ENCODE measurements at regions not wholly inside any gene's neighbourhood (a gene's known extent, or its start where the extent isn't known, plus 50 kb on each side); places are given as distances from the start of the nearest gene placed in this dataset.

- TF ChIP-seq POLR2AphosphoS5 (IDR thresholded peaks at IDR 0.05) (no peak), EP300 (IDR thresholded peaks at IDR 0.05) (no peak), CTCF (IDR thresholded peaks at IDR 0.05) (no peak), POLR2A (IDR thresholded peaks at IDR 0.05) (no peak)
- Histone ChIP-seq H3K27ac (no peak overlapping the region), H3K4me1 (no peaks in the 10 kb centered on the region), H3K4me3 (no peak overlapping the region), H3K9me3 (no peaks in the 10 kb centered on the region), H3K36me3 (no peaks in the 10 kb centered on the region), H3K27me3 (no peaks in the 10 kb centered on the region)
- intact Hi-C loops (cut with DNase I; ENCODE audit: low total_unique reads), result no loop called here
- 86 to 90% (median 89%) methylated on average over 2 of the region's 2 CpGs for WGBS, 5 donors
- no peak for DNase-seq
These were observed 190.1 kb upstream of the ITGA1 start for GRCh38 chr5:52597625-52598024.

- H3K4me1 ChIP-seq, result peaks cover 0 to 3% (median 0%) of the 10 kb centered on the region in 4 donors
- no peaks in the 10 kb centered on the region for H3K27me3 ChIP-seq
- no peak overlapping the region for H3K27ac ChIP-seq
- intact Hi-C loops (cut with DNase I; ENCODE audit: low total_unique reads), result no loop called here
- no peaks in the 10 kb centered on the region for H3K9me3 ChIP-seq
- TF ChIP-seq CTCF (IDR thresholded peaks at IDR 0.05), result no peak
- no peak for TF ChIP-seq EP300 (IDR thresholded peaks at IDR 0.05)
- TF ChIP-seq POLR2A (IDR thresholded peaks at IDR 0.05), result no peak
- no peak for TF ChIP-seq POLR2AphosphoS5 (IDR thresholded peaks at IDR 0.05)
- no peak overlapping the region for H3K4me3 ChIP-seq
- H3K36me3 ChIP-seq, result no peaks in the 10 kb centered on the region
- 53 to 72% (median 64%) methylated on average over 5 of the region's 5 CpGs for WGBS, 5 donors
- peak in 1 of 2 donors; percentile 26 for DNase-seq
These were observed 188.7 kb upstream of the ITGA1 start for GRCh38 chr5:52598968-52599367.

GRCh38 chr5:52603778-52604554 lies 183.8 kb upstream of the ITGA1 start:
- intact Hi-C loops (cut with DNase I; ENCODE audit: low total_unique reads), result no loop called here
- H3K36me3 ChIP-seq, result no peaks in the 10 kb centered on the region
- no peak overlapping the region for H3K4me3 ChIP-seq
- no peaks in the 10 kb centered on the region for H3K9me3 ChIP-seq
- DNase-seq, result peak in 1 of 2 donors; percentile 49
- H3K4me1 ChIP-seq, result peaks cover 0 to 8% (median 0%) of the 10 kb centered on the region in 4 donors
- H3K27ac ChIP-seq, result no peak overlapping the region
- 27 to 54% (median 33%) methylated on average over 5 of the region's 5 CpGs for WGBS, 5 donors
- no peaks in the 10 kb centered on the region for H3K27me3 ChIP-seq
- TF ChIP-seq POLR2AphosphoS5 (IDR thresholded peaks at IDR 0.05), result no peak
- no peak for TF ChIP-seq CTCF (IDR thresholded peaks at IDR 0.05)
- no peak for TF ChIP-seq EP300 (IDR thresholded peaks at IDR 0.05)

GRCh38 chr5:52605317-52606313 lies 182.1 kb upstream of the ITGA1 start:
- H3K27ac ChIP-seq, result no peak overlapping the region

More at GRCh38 chr5:52605317-52606313, 182.1 kb upstream of the ITGA1 start:
- H3K4me3 ChIP-seq, result no peak overlapping the region
- no peaks in the 10 kb centered on the region for H3K36me3 ChIP-seq
- H3K9me3 ChIP-seq, result no peaks in the 10 kb centered on the region
- intact Hi-C loops (cut with DNase I; ENCODE audit: low total_unique reads), result no loop called here
- TF ChIP-seq POLR2A (IDR thresholded peaks at IDR 0.05) (no peak), CTCF (IDR thresholded peaks at IDR 0.05) (no peak), EP300 (IDR thresholded peaks at IDR 0.05) (no peak), POLR2AphosphoS5 (IDR thresholded peaks at IDR 0.05) (no peak)
- no peaks in the 10 kb centered on the region for H3K27me3 ChIP-seq
- DNase-seq, result no peak
- 73 to 80% (median 78%) methylated on average over 6 of the region's 6 CpGs for WGBS, 5 donors
- H3K4me1 ChIP-seq, result peaks cover 0 to 8% (median 0%) of the 10 kb centered on the region in 4 donors

All from stomach (tissue), 8 donors.